ENCODE measurements at regions not wholly inside any gene's neighbourhood (a gene's known extent, or its start where the extent isn't known, plus 50 kb on each side); places are given as distances from the start of the nearest gene placed in this dataset.

DNA sequence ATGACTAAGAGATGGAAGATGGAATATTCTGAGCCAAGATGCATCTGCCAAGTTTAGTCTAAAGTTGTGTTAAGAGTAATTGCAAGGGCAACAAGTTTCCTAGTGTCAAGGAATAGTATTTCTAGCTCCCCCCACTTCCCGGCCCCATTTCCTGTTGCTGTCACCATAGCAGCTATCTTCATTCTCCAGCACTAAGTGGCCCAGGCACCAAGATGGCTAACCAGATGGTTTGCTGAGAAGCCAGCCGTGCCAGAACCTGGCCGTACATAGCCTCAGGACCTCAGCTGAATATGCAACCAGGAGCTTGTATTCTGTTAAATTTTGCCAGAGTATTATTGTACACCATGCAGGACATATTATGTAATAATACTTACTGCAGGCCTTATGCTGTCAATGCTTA, 108.8 kb upstream of the UMPS start:
- Histone ChIP-seq H3K4me3 (ENCODE audit: low read length in 3 of 3) (no peak overlapping the region), H3K27ac (ENCODE audit: low read depth in 2 of 2, low read length in 2 of 2) (no peak overlapping the region), H3K4me1 (ENCODE audit: control insufficient read depth in 2 of 3, insufficient read depth in 2 of 3, low read depth in 1 of 3, low read length in 3 of 3) (peaks cover 0 to 4% (median 0%) of the 10 kb centered on the region in 3 donors), H3K36me3 (ENCODE audit: control insufficient read depth in 2 of 3, insufficient read depth in 3 of 3, low read length in 3 of 3) (no peaks in the 10 kb centered on the region), H3K27me3 (ENCODE audit: control insufficient read depth, insufficient read depth, low read length) (no peaks in the 10 kb centered on the region), H3K9me3 (ENCODE audit: control insufficient read depth in 2 of 3, insufficient read depth in 1 of 3, low read length in 3 of 3) (no peaks in the 10 kb centered on the region), H3K9ac (ENCODE audit: low read length in 3 of 3) (no peak overlapping the region)
- FAIRE-seq, result no peak
- DNase-seq, result peak in 1 of 5 donors; percentile 8
- intact Hi-C loops (cut with DNase I), result no loop called here
- no peak for TF ChIP-seq CTCF (IDR thresholded peaks at IDR 0.05; ENCODE audit: borderline replicate concordance, extremely low read depth, insufficient read depth)

DNA sequence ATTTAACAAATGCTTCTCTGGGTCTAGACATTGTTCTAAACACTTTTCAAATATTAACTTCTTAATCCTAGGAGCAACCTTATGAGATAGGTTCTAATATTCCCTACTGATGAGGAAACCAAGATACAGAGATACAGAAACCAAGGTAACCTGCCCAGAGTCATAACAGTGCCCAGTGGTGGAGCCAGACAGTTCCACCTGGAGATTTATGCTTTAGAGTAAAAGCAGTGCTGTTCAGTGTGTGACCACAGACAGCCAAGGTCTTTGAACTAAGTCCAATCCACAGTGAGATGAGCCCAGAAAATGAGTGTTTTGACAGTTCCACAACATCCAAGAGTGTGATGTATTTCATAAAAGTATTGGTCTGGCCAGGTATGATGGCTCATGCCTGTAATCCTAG, 105.2 kb upstream of the UMPS start:
- Histone ChIP-seq H3K27me3 (ENCODE audit: control insufficient read depth, insufficient read depth, low read length) (no peaks in the 10 kb centered on the region), H3K4me3 (ENCODE audit: low read length in 3 of 3) (no peak overlapping the region), H3K9ac (ENCODE audit: low read length in 3 of 3) (no peak overlapping the region), H3K27ac (ENCODE audit: low read depth in 2 of 2, low read length in 2 of 2) (no peak overlapping the region), H3K9me3 (ENCODE audit: control insufficient read depth in 2 of 3, insufficient read depth in 1 of 3, low read length in 3 of 3) (no peaks in the 10 kb centered on the region), H3K36me3 (ENCODE audit: control insufficient read depth in 2 of 3, insufficient read depth in 3 of 3, low read length in 3 of 3) (no peaks in the 10 kb centered on the region), H3K4me1 (ENCODE audit: control insufficient read depth in 2 of 3, insufficient read depth in 2 of 3, low read depth in 1 of 3, low read length in 3 of 3) (peaks cover 0 to 4% (median 0%) of the 10 kb centered on the region in 3 donors)
- TF ChIP-seq CTCF (IDR thresholded peaks at IDR 0.05; ENCODE audit: borderline replicate concordance, extremely low read depth, insufficient read depth), result no peak
- DNase-seq (no peak), FAIRE-seq (no peak)
- intact Hi-C loops (cut with DNase I), result no loop called here

DNA sequence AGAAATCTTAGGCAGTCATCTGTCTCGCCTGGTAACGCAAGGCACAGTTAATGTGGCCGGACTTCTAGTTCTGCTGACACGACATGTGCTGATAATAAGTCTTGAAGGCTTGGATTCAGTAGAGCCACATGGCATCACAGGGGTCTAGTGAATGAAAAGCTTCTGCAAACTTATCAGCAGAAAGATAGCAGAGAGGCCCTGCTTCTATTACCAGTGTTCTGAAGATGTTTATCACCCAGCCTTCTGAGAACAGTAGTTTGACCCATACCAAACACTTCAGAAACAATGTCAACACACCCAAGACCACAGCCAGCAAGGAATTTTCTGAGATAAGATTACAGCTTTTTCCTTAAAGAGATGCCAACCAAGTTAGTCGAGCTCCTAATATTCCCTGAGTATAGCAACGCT, 102.7 kb upstream of the UMPS start:
- H3K27ac ChIP-seq (ENCODE audit: low read depth in 2 of 2, low read length in 2 of 2), result no peak overlapping the region
- H3K36me3 ChIP-seq (ENCODE audit: control insufficient read depth in 2 of 3, insufficient read depth in 3 of 3, low read length in 3 of 3), result no peaks in the 10 kb centered on the region
- H3K4me3 ChIP-seq (ENCODE audit: low read length in 3 of 3), result no peak overlapping the region
- H3K9me3 ChIP-seq (ENCODE audit: control insufficient read depth in 2 of 3, insufficient read depth in 1 of 3, low read length in 3 of 3), result no peaks in the 10 kb centered on the region
- no peaks in the 10 kb centered on the region for H3K27me3 ChIP-seq (ENCODE audit: control insufficient read depth, insufficient read depth, low read length)
- no peak for FAIRE-seq
- TF ChIP-seq CTCF (IDR thresholded peaks at IDR 0.05; ENCODE audit: borderline replicate concordance, extremely low read depth, insufficient read depth), result no peak
- no peak overlapping the region for H3K9ac ChIP-seq (ENCODE audit: low read length in 3 of 3)
- DNase-seq, result no peak
- intact Hi-C loops (cut with DNase I), result no loop called here
- no peaks in the 10 kb centered on the region for H3K4me1 ChIP-seq (ENCODE audit: control insufficient read depth in 2 of 3, insufficient read depth in 2 of 3, low read depth in 1 of 3, low read length in 3 of 3)

- H3K4me3 ChIP-seq (ENCODE audit: low read length in 3 of 3), result no peak overlapping the region
- no peaks in the 10 kb centered on the region for H3K4me1 ChIP-seq (ENCODE audit: control insufficient read depth in 2 of 3, insufficient read depth in 2 of 3, low read depth in 1 of 3, low read length in 3 of 3)
- no peak for TF ChIP-seq CTCF (IDR thresholded peaks at IDR 0.05; ENCODE audit: borderline replicate concordance, extremely low read depth, insufficient read depth)
- no peaks in the 10 kb centered on the region for H3K9me3 ChIP-seq (ENCODE audit: control insufficient read depth in 2 of 3, insufficient read depth in 1 of 3, low read length in 3 of 3)
- no peak for FAIRE-seq
- no peaks in the 10 kb centered on the region for H3K27me3 ChIP-seq (ENCODE audit: control insufficient read depth, insufficient read depth, low read length)
- no peak overlapping the region for H3K9ac ChIP-seq (ENCODE audit: low read length in 3 of 3)
- no peak for DNase-seq
- intact Hi-C loops (cut with DNase I), result no loop called here
- no peaks in the 10 kb centered on the region for H3K36me3 ChIP-seq (ENCODE audit: control insufficient read depth in 2 of 3, insufficient read depth in 3 of 3, low read length in 3 of 3)
- H3K27ac ChIP-seq (ENCODE audit: low read depth in 2 of 2, low read length in 2 of 2), result no peak overlapping the region
Observed at GRCh38 chr3:124628863-124629262, 101.4 kb upstream of the UMPS start.
